HG03066 (cell line): ENCODE measurements at regions not wholly inside any gene's neighbourhood (a gene's known extent, or its start where the extent isn't known, plus 50 kb on each side); places are given as distances from the start of the nearest gene placed in this dataset.

ENCODE experiments used
- ATAC-seq: cut with Tn5 transposase; IDR thresholded peaks from one replicate; pipeline ENCODE4 v1.9.1; 2021; ENCODE audit warnings: low read depth; ENCODE audit not compliant: unreplicated experiment

- ATAC-seq: no peak
Measured at GRCh38 chr7:41834805-41835694, 132.2 kb upstream of the INHBA start.

GRCh38 chr7:41832941-41833340, 130.1 kb upstream of the INHBA start:
- ATAC-seq: no peak

GRCh38 chr7:41830271-41830670, 127.4 kb upstream of the INHBA start:
- no peak for ATAC-seq

DNA sequence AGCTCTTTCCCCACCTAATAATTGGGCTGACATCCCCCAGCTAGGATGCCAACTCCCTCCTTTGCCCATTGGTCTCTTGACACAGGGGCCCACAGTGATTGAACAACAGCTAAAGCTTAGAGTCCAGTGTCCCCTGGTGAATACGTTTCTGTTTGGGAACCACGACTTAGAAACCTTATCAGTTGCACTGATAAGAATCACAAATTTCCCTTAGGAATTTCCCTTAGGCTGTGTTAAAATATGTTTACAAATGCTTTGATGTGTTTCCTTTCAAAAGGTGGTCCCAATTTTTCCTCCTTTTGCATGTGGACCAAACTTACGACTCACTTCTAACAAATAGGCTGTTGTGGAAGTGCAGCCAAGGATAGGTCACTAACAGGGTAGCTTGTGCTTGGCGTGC, 126.0 kb upstream of the INHBA start:
- ATAC-seq: no peak

GRCh38 chr7:41826641-41827040, 123.8 kb upstream of the INHBA start:
- no peak for ATAC-seq

GRCh38 chr7:41825927-41826480, 123.1 kb upstream of the INHBA start:
- no peak for ATAC-seq

DNA sequence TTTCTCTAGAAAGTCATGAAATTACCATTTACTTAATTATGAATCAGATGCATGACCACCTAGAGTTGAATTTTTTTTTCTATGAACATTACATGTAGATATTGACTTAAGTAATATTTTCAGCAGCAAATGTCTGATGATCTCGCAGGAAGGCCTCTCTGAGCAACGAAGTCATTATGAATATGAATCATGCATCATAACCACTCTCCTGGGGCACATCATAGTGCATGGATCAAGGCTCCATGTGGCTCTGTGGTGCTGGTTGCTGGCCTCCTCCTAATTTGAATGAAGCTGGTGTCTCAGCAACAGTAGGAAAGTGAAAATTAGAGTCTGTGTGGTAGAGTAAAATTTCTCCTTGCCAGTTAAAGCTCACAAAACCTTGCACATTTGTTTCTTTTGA, 121.4 kb upstream of the INHBA start:
- ATAC-seq: no peak

DNA sequence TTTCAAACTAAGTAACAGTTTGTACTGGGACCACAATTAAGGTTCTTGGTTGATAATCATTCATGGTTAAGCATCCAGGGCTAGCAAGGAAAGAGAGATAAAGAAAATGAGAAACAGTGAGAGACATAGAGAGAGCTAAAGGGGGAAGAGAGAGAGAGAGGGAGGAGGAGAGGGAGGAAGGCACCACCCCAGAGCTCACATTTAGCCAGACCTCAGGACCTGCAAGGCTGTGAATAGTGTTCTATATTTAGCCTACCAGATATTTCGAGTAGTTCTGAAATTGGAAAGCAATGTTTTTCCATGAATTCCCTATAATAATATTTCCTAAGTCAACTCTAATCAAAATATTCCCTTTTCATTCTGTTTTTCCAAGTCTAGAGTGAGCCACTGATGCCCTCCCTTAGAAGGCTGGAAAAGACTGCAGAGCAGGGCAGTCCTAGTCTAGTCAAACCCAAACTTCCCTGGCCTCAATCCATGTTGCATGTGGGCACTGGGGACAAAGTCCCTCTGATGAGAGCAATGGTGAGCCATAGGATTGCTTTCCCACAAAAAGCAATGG, 119.4 kb upstream of the INHBA start:
- no peak for ATAC-seq

DNA sequence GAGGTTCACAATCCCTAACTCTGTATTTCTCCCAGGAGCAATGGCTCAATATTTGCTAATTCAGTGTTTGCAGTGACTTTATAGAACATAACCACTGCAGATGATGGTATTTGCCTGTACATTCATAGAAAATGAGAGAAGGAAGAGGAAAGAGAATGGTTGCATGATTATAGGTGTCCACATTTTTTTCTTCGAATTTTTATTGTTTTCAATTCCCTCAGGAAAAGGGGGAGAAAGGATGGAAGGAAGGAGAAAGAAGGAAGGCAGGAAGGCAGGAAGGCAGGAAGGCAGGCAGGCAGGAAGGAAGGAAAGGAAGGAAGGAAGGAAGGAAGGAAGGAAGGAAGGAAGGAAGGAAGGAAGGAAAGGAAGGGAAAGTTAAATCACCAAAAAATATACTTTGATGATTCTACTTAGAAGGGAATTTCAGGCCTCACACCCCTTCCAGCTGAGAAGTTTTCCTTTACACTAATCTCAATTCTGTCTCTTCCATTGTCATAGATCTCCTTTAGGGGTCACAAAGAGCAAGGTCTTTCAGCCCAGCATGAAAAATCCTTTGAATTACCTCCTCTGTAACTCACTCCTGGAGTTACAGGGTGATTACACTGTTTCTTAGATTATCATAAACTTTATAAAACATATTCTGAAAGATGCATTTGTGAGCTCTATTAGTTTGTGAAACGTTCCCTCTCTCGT, 118.8 kb upstream of the INHBA start:
- ATAC-seq: no peak

DNA sequence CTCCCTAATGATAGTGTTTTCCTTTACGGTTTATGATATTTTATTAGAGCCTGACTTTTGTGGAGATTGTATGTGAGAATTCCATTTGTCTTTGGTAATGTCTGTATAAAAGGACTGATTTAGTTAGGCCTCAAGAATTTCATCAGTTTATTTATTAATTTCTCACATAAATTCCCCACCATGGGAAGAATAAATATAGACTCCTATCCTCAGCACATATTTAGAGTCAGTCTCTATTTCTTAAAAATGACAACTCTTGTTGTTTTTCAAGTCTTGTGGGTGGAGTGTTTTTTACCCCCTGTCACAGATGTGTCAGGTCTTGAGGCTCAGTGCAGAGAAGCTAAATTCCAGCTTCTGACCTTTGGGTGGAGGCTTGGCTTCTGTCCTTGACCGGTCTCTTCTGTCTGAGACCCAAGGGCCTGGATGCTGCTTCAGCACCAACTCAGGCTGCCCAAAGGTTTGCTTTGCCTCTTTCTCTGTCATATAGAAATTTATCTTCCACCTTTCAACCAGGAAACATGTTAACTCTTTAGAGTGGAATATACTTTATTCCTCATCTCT, 117.3 kb upstream of the INHBA start:
- ATAC-seq: no peak

GRCh38 chr7:41819645-41820044, 116.8 kb upstream of the INHBA start:
- ATAC-seq: no peak

- ATAC-seq: no peak
Measured at GRCh38 chr7:41818765-41819398, 116.0 kb upstream of the INHBA start.

GRCh38 chr7:41817386-41817785, 114.5 kb upstream of the INHBA start:
- no peak for ATAC-seq

DNA sequence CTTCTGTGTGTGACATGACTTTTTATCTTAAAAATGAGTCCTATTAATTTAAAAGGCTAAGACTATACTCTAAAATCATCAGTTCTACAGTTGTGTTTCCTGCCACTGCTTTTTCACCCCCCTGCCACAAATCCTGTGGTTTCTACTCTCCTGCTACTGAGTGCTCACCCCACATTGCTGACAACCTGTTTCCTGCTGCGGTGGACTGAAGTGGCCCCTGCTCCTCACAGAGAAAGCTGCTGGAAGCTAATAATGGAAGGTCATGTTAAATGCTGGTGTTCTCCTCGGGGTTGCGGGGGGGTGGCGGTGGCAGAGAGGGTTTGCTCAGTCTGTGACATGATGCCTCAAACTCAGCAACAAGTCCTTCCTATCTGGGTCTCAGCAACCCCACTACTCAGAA, 113.2 kb upstream of the INHBA start:
- peak; percentile 58 for ATAC-seq

- ATAC-seq: no peak
Measured at GRCh38 chr7:41814888-41815287, 112.0 kb upstream of the INHBA start.

GRCh38 chr7:41813286-41813685, 110.4 kb upstream of the INHBA start:
- no peak for ATAC-seq

- no peak for ATAC-seq
Measured at GRCh38 chr7:41811941-41812340, 109.1 kb upstream of the INHBA start.

DNA sequence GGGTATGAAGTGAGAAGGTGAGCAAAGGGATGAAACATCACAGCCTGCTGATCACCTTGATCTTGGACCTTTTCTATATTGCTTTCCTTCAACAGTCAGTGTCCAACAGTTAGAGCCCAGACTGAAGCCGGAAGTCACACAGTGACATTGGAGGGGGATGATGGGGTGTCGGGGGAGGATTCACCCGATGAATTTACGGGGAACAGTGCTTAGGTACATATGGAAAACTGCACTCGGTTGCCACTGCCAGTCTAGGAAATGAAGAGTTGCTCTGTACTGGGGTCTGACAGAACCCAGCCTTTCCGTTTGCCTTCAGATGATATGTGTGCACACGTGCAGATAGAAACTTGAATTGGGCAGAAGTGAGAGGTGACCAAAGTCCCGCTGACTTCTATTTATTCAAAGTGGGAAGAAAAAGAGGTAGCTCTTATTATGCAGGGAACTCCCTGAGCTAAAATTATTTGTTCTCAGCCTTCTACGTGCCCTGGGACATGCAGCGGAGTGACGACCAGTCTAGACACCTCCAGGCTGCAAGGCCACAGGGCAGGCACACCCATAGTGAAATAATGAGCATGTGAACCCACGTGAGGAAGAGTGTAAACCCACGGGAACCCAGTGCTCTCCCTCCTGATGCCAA, 107.2 kb upstream of the INHBA start:
- peak; percentile 93 for ATAC-seq

DNA sequence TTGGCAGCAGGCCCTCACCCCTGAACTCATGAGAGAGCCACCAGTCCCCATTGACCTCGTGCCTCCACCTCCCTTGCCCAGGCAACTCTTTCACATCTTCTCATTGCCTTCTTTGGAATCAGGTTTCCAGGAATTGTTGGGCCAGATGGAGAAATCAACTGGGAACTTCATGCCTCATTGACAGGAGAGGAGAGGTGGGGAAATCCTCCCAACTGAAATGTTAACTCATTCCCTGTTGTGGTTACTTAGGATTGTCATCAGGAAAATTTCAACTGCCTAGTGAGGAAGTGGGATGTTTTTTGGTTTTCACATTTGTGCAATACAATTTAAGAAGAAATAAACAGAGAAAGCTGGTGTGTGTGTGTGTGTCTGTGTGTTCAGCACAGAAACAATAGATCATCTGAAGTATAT, 106.6 kb upstream of the INHBA start:
- no peak for ATAC-seq

DNA sequence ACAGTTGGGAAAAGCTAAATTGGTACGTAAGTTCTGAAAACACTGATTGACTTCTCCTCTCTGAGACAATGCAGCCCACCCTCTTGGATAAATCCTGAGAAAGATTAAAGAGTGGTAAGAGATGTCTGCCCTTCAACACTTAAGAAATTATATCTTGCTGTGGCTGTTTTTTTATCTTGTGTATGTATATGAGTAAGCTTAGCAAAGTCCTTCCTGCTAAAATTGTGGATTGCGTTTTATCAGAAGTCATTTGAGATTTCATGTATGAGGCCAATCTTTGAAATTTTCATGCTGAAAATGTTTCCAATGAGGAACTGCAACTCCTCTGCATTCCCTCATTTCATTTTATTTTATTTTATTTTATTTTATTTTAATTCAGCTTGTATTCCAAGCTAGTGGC, 106.2 kb upstream of the INHBA start:
- no peak for ATAC-seq
